ENCODE measurements at regions not wholly inside any gene's neighbourhood (a gene's known extent, or its start where the extent isn't known, plus 50 kb on each side); places are given as distances from the start of the nearest gene placed in this dataset.
A peak's percentile ranks its signal among the peaks of the same experiment; 100 is the strongest.

DNA sequence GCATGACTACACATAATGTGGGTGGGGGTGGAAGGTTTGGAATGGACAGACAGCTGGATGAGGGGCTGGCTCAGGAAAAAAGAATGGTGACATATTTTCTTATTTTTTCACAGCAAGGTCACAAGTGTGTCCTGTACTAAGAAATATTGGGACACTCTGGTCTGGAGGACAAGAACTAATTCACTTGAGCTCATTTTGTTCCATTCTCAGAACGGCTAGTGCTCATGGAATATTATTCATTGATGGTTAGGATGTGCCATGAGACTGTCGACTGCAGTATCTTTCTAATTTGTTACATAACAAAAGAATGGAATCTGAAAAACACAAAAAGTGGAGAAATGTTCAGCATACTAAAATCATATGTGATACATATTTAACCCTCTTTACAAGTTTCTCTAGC, 149.5 kb downstream of the BMP4 start:
- DNase-seq = no peak

DNA sequence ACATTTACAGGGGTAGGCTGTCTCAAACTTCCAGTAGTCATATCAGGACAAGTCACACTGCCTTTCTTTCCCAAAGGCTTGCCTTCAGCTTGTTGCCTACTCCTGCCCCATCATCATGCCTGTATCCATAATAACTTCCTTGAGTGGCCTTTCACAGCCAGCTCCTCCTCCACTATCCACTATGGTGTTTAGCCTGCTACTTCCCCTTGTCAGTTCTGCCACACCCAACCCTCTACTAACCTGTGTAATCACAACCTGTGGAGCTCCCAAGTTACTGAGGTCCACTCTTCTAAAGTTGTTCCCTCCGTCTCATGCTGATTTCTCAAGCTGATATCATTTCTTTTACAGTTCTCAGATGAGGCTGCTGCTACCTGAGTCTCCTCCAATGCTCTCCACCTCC, 159.9 kb downstream of the BMP4 start:
- DNase-seq = no peak

DNA sequence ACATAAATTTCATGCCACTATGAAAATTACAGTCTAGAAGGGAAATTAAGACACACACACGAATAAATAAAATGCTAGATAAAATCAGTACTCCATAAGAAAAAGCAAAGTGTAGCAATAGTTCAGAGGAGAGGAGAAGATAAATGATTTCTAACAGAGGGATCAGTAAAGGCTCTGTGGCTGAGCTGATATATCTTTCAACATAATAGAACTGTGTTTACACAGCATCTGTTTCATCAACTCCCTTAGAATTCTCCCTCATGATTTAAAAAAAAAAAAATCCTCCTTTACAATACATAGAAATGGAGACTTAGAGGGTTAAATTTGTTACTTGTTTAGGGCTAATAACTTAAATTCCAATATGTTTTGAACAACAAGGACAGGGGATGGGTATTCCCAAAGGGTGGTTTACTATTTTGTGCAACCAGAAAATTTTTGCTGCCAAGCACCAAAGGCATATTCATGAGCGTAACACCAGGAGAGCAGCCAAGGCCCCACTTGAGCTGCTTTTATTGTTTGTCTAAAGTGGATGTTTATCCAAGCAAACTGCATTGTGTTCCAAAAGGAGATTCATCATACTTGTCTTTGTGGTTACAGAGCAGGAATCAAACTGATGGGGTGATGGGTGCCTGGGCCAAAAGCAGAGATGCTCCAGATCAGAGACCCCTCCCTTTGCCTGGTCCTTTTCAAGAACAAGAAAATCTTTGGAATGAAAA, 162.7 kb downstream of the BMP4 start:
- DNase-seq = peak; percentile 22

DNA sequence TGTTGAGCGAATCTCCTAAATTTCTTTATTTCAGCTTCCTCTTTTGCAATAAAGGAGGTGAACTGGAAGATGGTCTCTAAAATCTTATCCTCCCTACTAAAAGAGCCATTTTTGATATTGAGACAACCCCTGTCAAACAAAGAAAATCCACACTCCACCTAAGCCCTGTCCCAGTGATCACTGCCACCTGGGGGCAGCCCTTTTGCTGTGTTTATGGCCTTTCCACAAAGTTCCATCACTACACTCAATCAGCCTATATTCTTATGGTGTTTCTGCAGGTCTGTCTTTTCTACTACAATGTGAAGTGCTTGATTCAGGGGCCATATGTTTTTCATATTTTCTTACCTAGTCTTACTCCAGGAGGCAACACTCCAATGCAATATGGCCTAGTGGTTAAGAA, 163.7 kb downstream of the BMP4 start:
- no peak for DNase-seq

DNA sequence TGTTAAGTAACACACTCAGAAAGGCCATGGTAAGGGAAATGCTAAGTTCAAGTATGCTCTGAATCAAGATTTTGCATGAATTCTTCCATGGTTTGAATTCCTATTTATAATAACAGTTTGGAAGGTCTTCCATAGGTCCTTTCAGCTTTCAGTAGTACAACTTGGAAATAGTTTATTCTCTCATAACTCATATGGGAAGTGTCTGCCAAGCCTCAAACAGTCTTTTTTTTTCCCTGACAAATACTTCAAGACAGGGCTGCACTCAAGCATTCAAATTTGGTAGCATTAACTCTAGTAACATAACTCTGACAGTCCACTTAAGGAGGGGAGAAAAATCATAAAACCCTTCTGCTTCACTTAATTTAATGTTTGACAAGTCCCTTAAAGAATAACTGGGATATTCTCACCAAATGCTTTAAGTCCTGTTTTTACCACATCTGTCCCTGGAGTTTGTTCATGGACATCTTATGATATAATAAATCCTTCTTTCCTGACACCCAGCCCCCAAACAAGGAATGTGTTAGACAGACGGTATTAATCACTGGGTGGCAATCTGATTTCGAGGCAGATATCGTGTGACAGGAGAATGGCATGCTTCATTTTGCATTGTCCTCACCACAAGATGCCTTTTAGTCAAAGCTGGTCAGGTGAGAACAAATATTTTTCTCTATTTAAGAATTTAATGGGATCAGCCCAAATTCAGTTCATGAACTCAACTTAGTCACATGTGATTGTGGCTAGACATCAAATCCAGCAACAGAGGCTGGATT, 165.7 kb downstream of the BMP4 start:
- DNase-seq = no peak

DNA sequence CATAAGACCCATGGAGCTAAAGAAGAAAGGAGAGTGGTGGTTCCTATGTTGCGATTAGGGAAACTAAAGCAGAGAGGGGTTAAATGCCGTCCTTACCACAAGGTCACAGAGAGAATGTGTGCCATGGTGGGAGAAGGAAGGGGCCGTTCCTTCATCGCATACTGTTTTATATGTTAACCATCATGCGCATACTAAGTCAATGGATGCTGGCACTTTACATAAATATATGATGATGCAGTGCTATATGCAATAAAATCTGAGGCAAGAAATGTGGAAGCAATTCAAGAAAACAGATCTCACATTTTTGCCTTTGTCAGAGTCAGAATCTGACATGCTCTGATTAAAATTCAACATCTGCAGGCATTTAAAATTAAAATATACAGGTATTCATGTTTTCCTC, 168.1 kb downstream of the BMP4 start:
- DNase-seq = no peak

DNA sequence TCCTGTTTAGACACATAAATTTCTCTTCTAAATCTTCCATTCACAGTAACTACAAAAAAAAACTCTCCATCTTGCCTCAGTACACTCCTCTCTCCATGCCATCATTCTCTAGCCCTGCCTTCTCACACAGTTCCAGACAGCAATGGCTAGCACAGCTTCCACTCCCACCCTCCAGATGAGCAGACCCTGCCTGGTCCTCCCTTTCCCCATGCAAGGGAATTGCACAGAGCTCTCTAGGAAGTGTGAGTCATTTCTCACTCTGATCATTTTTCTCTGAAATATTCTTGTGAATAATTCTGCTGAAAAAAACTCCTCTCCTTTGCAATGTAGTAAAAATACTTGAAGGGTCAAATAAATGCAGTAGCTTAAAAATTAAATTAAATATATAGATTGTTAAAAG, 170.6 kb downstream of the BMP4 start:
- DNase-seq = no peak

DNA sequence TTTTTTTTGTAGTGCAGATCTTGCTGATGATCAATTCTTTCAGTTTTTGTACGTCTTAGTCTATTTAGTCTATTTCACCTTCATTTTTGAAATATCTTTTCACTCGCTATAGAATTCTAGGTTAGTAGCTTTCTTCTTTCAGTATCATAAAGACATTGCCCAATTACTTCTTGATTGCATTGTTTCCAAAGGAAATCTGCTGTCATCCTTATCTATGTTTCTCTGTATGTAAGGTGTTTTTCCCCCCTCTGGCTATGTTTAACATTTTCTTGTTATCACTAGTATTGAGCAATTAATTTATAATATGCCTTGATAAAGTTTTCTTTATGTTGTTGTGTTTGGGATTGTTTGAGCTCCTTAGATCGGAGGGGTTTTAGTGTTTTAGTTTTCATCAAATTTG, 171.9 kb downstream of the BMP4 start:
- DNase-seq = no peak

DNA sequence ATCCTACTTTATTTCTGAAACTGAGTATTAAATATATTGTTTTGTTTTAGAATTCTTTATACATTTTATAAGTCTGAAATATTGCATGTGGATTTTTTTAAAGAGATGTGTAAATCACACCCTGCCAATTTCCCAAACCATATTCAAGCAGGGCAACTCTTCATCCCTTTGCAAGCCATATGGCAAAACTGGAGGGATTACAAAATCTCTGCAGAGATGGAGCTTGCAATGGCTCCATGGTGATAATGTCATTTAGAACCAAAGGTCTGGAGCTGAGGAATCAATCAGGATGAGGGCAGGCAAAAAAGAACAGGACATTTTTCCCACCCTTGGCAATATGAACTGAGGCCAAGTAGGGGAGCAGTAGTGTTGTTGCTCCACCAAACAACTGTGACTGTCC, 173.4 kb downstream of the BMP4 start:
- no peak for DNase-seq

DNA sequence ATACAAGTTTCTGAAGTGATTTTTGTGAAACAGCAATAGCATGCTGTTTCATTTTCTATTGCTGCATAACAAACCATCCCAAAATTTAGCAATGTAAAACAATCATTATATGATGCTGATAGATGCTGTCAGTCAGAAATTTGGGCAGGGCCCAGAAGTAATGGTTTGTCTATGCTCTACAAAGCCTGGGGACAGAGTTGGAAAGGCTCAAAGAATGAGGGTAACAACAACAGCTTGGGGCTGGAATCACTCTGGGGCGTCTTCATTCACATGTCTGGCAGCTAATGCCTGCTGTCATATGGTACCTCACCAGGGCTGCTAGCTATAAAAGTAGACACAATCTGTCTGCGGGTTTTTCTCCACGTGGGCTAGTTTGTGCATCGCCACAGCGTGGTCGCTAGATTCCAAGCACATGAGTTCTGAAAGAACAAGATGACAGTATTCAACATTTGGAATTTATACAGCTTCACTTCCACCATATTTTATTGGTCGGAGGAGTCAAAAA, 176.5 kb downstream of the BMP4 start:
- DNase-seq = no peak

DNA sequence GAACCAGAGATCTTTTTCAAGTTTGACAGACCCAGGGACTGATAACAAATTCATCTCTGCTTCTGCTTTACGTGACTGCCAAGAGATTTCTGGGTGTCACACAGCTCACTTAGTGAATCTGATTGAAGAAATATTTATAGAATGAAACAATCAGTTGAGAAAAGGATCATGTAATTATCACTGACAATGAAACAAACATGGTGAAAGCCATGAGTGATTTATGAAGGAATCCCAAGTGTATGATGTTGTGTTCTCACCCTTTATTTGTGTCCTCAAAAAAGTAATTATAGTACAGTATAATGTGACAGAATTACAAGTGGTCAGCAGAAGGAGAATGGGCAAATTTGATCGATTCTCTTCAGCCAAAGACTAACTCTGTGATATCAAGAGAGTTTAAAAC, 177.3 kb downstream of the BMP4 start:
- no peak for DNase-seq

DNA sequence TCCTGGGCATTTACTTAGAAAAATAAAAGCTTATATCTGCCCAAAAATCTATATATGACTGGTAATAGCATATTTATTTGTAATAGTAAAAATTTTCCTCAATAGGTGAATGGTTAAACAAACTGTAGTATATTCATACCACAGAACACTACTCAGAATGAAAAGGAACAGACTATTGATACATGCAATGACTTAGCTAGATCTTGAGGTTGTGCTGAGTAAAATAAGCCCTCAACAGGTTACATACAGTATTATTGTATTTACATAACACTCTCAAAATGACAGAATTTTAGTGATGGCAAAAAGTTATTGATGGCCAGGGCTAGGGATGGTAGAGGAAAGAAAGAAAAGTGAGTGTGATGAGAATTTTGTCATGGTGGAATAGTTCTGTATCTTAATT, 178.4 kb downstream of the BMP4 start:
- DNase-seq = no peak

DNA sequence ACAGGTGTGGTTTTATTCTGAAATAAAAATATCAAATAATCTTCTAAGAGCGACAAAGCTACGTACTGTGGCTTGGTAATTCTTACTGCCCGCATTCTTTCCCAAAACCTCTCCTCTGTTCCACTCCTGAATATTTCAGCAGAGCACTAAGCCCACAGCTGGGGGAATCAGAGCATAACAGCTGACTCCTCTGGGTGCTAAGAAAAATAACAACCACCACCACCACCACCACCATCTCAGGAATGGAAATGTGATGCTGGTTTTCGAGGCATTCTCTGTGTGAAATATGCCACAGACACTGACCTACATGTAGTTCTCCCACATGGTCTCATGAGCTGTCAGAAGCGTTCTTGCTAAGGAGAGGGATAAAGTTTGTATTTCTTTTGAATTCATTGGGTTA, 183.7 kb downstream of the BMP4 start:
- DNase-seq = no peak

DNA sequence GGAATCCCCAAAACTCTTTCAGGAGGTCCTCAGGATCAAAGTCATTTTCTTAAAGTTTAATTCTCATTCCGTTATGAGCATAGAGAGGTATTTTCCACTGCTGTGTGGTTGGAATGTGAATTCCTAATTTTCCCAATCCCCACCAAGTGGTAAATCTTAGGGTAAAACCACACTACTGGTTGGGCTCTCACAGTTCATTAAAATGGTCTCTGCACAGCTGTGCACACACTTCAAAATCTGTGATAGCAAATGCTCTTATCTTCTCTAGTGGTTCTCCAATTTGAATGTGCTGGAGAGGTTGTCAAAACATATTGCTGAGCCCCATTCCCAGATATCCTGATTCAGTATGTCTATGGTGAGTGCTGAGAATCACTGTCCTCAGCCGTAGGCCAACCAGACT, 189.1 kb downstream of the BMP4 start:
- no peak for DNase-seq

DNA sequence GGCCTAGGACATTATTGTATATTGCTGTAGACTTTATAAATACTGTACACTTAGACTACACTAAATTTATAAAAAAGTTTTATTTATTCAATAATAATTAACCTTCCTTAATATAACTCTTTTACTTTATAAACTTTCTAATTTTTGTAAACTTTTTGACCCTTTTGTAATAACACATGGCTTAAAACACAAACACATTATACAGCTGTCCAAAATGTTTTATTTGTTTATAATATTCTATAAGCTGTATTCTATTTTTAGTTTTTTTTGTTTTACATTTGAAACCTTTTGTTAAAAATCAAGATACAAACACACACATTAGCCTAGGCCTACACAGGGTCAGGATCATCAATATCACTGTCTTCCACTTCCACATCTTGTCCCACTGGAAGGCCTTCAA, 190.0 kb downstream of the BMP4 start:
- no peak for DNase-seq

DNA sequence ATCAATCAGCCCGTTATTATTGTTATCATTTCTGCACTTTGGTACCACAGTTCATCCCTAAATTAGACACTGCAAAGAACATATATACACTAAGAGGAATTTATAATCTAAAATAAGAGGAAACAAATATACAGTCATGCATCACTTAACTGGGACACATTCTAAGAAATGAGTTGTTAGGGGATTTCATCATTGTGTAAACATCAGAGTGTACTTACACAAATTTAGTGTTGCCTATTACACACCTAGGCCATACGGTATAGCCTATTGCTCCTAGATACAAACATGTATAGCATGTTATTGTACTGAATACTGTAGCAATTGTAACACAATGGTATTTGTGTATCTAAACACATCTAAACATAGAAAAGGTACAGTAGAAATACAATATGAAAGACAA, 190.5 kb downstream of the BMP4 start:
- DNase-seq = no peak

DNA sequence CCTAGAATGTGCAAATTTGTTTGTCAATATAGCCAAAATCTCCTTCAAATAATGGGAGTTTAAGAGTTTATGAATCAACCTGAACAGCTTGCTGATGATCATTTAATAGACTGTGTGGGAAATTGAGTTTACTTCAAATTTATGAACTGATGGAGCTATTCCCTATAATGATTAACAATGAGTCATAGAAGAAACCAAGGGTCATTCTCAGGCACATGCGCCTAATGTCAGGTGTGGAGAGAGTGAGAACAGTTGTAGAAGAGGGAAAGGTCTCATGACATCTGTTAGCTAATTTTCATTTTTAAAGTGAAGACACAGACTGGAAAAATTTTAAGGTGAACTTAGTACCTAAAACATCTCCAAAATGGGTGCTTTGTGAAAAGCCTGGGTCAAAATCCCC, 191.8 kb downstream of the BMP4 start:
- DNase-seq = no peak

DNA sequence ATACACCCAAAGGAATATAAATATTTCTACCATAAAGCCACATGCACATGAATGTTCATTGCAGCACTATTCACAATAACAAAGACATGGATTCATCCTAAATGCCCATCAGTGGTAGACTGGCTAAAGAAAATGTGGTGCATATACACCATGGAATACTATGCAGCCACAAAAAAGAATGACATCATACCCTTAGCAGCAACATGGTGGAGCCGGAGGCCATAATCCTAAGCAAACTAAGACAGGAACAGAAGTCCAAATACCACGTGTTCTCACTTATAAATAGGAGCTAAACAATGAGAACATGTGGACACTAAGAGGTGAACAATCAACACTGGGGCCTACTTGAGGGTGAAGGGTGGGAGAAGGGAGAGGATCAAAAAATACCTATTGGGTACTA, 198.5 kb downstream of the BMP4 start:
- no peak for DNase-seq

DNA sequence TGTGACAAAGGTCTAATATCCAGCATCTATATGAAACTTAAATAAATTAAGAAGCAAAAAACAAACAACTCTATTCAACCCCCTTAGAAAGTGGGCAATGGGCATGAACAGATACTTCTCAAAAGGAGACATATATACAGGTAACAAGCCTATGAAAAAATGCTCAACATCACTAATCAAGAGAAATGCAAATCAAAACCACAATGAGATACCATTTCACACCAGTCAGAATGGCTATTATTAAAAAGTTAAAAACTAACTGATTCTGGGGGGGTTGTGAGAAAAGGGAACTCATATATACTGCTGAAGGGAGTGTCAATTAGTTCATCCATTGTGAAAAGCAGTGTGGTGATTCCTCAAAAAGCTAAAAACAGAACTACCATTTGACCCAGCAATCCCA, 198.9 kb downstream of the BMP4 start:
- no peak for DNase-seq

DNA sequence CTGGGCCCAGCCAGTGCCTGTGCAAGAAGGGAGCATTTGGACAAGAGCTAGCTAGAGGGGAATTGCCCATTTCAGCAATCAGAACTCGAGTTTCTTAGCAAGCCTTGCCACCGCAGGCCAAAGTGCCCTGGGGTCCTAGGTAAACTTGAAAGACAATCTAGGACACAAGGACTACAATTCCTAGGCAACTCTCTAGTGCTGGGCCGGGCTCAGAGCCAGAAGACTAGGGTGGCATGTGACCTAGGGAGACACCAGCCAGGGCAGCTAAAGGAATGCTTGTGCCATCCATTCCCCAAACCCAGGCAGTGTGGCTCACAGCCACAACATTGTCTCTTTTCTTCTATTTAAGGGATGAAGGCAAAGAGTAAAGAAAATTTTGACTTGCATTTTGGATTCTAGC, 205.0 kb downstream of the BMP4 start:
- no peak for DNase-seq

DNA sequence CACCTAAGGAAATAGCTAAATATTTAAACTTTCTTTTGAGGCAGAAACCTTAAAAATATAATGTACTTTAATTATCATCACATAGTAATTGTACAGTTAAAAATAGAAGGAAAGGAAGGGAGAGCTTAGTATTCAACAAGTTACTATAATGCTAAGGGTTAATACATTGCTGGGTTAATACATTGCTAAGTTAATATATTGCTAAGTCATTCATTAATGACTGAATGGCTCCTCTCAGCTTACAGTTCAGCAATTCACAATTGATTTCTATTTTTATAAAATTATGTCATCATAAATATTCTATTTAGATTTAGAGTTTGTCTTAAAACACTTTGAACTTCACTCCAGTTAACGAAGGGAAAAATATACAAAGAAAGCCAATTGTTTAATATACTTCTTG, 207.9 kb downstream of the BMP4 start:
- no peak for DNase-seq

DNA sequence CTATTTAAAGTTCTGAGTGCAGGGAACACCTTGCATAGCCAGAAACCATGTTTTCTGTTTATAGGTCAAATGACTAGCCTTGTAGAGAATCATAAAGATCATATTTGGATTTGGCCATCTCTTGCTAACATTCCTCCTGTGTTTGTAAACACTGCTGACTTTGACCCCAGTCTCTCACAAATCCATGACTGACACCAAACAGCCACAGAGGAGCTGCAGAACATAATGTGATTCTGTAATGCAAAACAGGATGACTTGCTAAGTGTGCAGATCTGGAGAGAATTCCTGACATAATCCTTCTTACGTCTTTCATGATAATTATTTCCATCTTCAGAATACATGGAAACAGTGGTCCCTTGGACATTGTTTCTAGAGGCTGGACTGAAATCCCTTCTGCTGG, 211.8 kb downstream of the BMP4 start:
- DNase-seq = no peak

DNA sequence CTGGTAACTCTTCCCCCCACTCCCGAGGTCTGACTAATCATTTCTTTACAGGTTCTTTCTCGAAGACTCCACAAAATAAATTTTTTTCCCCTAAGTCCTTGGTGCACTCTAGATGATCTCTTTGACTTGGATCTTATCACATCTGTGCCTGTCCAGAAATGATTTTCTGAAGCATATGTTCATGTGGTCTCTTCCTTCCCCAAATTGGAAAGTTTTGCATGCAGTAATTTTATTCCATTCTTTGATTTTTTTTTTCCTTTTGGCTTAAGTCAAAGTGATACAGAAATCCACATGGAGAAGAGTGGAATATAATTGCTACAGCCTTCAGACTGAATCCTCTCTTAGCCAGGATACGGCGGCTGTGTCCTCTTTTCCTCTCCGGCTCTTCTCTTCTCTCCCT, 213.3 kb downstream of the BMP4 start:
- DNase-seq = no peak

DNA sequence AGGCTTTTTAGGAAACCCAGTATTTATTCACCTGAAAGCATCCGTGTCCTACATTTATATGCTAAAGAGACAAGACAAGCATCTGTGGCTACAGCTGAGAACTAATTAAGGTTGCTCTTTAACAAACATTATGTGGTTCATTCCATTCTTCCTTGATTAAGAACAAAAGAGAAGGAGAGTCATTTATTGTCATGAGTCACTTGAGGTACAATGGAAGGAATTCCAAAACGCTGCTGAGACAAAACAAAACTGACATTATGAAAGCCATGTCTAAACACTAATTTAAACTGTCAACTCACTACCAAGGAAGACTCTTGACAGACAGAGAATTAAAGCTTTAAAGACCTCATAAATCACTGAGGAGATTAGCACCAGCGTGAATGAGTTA, 214.4 kb downstream of the BMP4 start:
- DNase-seq = no peak

Data from right kidney (tissue), 1 donor.